Sigmoid colon (tissue), 4 donors: ENCODE measurements at regions not wholly inside any gene's neighbourhood (a gene's known extent, or its start where the extent isn't known, plus 50 kb on each side); places are given as distances from the start of the nearest gene placed in this dataset.

Experiments used
- EP300 ChIP-seq, 4 donors: sonication (generic); formaldehyde crosslinking; IDR thresholded peaks; one replicate each; pipeline ENCODE4 v1.6.1; 2017; ENCODE audit warnings: antibody characterized with exemption in 4 of 4
- POLR2A ChIP-seq, 2 donors: fragments of 450-650 bp; IDR thresholded peaks; one replicate each; pipeline ENCODE4 v1.6.1; 2016; ENCODE audit warnings: antibody characterized with exemption in 2 of 2, mild to moderate bottlenecking in 2 of 2, moderate library complexity in 2 of 2
- POLR2AphosphoS5 ChIP-seq, 4 donors: sonication (generic); formaldehyde crosslinking; IDR thresholded peaks; one replicate each; pipeline ENCODE4 v1.6.1; 2017; ENCODE audit warnings: antibody characterized with exemption in 4 of 4
- TF ChIP-seq, protein P1 (sequence below), 4 experiments: fragments of 450-650 bp in 3 of 4; fragments of 200-600 bp in 1 of 4; IDR thresholded peaks; one replicate each; pipeline ENCODE4 v1.5.1; 2016 to 2019; ENCODE audit warnings: antibody characterized with exemption in 4 of 4, mild to moderate bottlenecking in 3 of 4, moderate library complexity in 2 of 4

DNA sequence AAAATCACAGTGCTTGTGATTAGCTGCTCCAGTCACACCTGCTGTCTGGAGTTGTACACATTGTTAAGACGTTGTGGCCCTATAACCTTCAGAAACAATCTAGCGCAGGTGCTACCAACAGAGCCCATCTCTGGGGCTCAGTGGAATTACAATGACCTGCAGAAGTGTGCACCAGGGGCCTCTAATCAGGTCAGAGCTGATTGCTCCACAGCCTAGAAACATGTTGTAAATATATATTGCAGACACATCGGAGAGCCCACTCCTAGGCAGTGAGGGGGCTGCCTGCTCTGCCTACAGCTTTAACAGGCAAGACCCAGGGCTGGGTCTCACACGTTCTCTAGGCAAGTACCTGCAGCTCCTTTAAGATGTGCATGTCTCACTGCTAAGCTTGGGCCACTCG lies 302.0 kb downstream of the SIPA1L2 start:
- TF ChIP-seq, protein P1, sequence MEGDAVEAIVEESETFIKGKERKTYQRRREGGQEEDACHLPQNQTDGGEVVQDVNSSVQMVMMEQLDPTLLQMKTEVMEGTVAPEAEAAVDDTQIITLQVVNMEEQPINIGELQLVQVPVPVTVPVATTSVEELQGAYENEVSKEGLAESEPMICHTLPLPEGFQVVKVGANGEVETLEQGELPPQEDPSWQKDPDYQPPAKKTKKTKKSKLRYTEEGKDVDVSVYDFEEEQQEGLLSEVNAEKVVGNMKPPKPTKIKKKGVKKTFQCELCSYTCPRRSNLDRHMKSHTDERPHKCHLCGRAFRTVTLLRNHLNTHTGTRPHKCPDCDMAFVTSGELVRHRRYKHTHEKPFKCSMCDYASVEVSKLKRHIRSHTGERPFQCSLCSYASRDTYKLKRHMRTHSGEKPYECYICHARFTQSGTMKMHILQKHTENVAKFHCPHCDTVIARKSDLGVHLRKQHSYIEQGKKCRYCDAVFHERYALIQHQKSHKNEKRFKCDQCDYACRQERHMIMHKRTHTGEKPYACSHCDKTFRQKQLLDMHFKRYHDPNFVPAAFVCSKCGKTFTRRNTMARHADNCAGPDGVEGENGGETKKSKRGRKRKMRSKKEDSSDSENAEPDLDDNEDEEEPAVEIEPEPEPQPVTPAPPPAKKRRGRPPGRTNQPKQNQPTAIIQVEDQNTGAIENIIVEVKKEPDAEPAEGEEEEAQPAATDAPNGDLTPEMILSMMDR (IDR thresholded peaks at IDR 0.05): no peak
- TF ChIP-seq EP300 (IDR thresholded peaks at IDR 0.05) (no peak), POLR2A (IDR thresholded peaks at IDR 0.05) (no peak), POLR2AphosphoS5 (IDR thresholded peaks at IDR 0.05) (no peak)
